C4-2B (cell line): ENCODE measurements at regions not wholly inside any gene's neighbourhood (a gene's known extent, or its start where the extent isn't known, plus 50 kb on each side); places are given as distances from the start of the nearest gene placed in this dataset.

ENCODE experiments used
- CTCF ChIP-seq: fragments of 450-650 bp; conservative IDR thresholded peaks from 2 replicates; pipeline ENCODE4 v1.5.1; 2017; ENCODE audit warnings: mild to moderate bottlenecking
- ZFX ChIP-seq: fragments of 450-650 bp; IDR thresholded peaks from 2 replicates; pipeline ENCODE4 v1.6.1; 2017

- TF ChIP-seq CTCF (no peak), ZFX (no peak)
Measured at GRCh38 chr5:143721925-143722324, 90.0 kb upstream of the HMHB1 start.
